GM06990 (cell line): ENCODE measurements at regions not wholly inside any gene's neighbourhood (a gene's known extent, or its start where the extent isn't known, plus 50 kb on each side); places are given as distances from the start of the nearest gene placed in this dataset.

Experiments
- DNase-seq: peaks from one replicate; pipeline ENCODE4 v3.0.0-alpha.2; 2011; ENCODE audit not compliant: insufficient read length; ENCODE audit errors: extremely low read depth
- H3K27me3 ChIP-seq: replicated peaks from 2 replicates; pipeline ENCODE4 v1.6.0; 2011; ENCODE audit warnings: low read length; ENCODE audit not compliant: control insufficient read depth, insufficient read depth
- H3K36me3 ChIP-seq: 2 replicates; pipeline ENCODE4 v1.5.1; 2011; ENCODE audit warnings: low read length; ENCODE audit not compliant: control insufficient read depth, insufficient read depth
- H3K4me3 ChIP-seq: replicated peaks from 2 replicates; pipeline ENCODE4 v1.5.1; 2011; ENCODE audit warnings: low read depth, mild to moderate bottlenecking, control low read depth, low read length
- CTCF ChIP-seq: IDR thresholded peaks from 2 replicates; pipeline ENCODE4 v1.5.1; 2011; ENCODE audit warnings: low read length, control low read depth, mild to moderate bottlenecking, inconsistent platforms; ENCODE audit not compliant: insufficient read depth, poor library complexity, severe bottlenecking

- DNase-seq = no peak
- TF ChIP-seq CTCF = no peak
- H3K4me3 ChIP-seq = no peak overlapping the region
- H3K27me3 ChIP-seq = peaks cover 3% of the 10 kb centered on the region
- no peaks in the 10 kb centered on the region for H3K36me3 ChIP-seq
These were observed 184.2 kb downstream of the ETS2 start for GRCh38 chr21:38989745-38990423.

GRCh38 chr21:38989379-38989744, 183.6 kb downstream of the ETS2 start:
- DNase-seq = no peak
- no peak overlapping the region for H3K4me3 ChIP-seq
- peaks cover 3% of the 10 kb centered on the region for H3K27me3 ChIP-seq
- TF ChIP-seq CTCF = no peak
- no peaks in the 10 kb centered on the region for H3K36me3 ChIP-seq

GRCh38 chr21:38988509-38989378, 183.0 kb downstream of the ETS2 start:
- no peak overlapping the region for H3K4me3 ChIP-seq
- peaks cover 3% of the 10 kb centered on the region for H3K27me3 ChIP-seq
- DNase-seq = no peak
- H3K36me3 ChIP-seq = no peaks in the 10 kb centered on the region
- TF ChIP-seq CTCF = no peak

- TF ChIP-seq CTCF = no peak
- H3K4me3 ChIP-seq = no peak overlapping the region
These were observed 182.1 kb downstream of the ETS2 start for GRCh38 chr21:38987633-38988508.

GRCh38 chr21:38986806-38987632, 181.3 kb downstream of the ETS2 start:
- no peaks in the 10 kb centered on the region for H3K36me3 ChIP-seq
- TF ChIP-seq CTCF = no peak

More at GRCh38 chr21:38987633-38988508, 182.1 kb downstream of the ETS2 start:
- peaks cover 3% of the 10 kb centered on the region for H3K27me3 ChIP-seq
- DNase-seq = no peak
- H3K36me3 ChIP-seq = no peaks in the 10 kb centered on the region

More at GRCh38 chr21:38986806-38987632, 181.3 kb downstream of the ETS2 start:
- H3K4me3 ChIP-seq = no peak overlapping the region
- DNase-seq = no peak
- H3K27me3 ChIP-seq = peaks cover 3% of the 10 kb centered on the region
